Transverse colon (tissue), 4 donors: ENCODE measurements at regions not wholly inside any gene's neighbourhood (a gene's known extent, or its start where the extent isn't known, plus 50 kb on each side); places are given as distances from the start of the nearest gene placed in this dataset.

Source experiments
- CTCF ChIP-seq, 5 experiments: fragments of 200-600 bp in 3 of 5; fragments of 450-650 bp in 2 of 5; sonication (generic) in 3 of 5; IDR thresholded peaks; 1 replicate in 2 of 5; 2 replicates in 3 of 5; pipeline ENCODE4 v1.5.1; 2016 to 2017; ENCODE audit warnings: antibody characterized with exemption in 5 of 5, inconsistent platforms in 3 of 5, mild to moderate bottlenecking in 2 of 5, moderate library complexity in 1 of 5
- POLR2A ChIP-seq: fragments of 450-650 bp; IDR thresholded peaks from one replicate; pipeline ENCODE4 v1.6.1; 2016; ENCODE audit warnings: antibody characterized with exemption, mild to moderate bottlenecking, moderate library complexity
- POLR2AphosphoS5 ChIP-seq, 3 donors: sonication (generic); formaldehyde crosslinking; IDR thresholded peaks; one replicate each; pipeline ENCODE4 v1.6.1; 2016; ENCODE audit warnings: antibody characterized with exemption in 3 of 3

GRCh38 chr20:2219481-2220006, 76.3 kb upstream of the TGM3 start:
- TF ChIP-seq CTCF (IDR thresholded peaks at IDR 0.05) (no peak), POLR2A (no peak), POLR2AphosphoS5 (IDR thresholded peaks at IDR 0.05) (no peak)
